HEK293 (cell line): ENCODE measurements at regions not wholly inside any gene's neighbourhood (a gene's known extent, or its start where the extent isn't known, plus 50 kb on each side); places are given as distances from the start of the nearest gene placed in this dataset.
A peak's percentile ranks its signal among the peaks of the same experiment; 100 is the strongest.

Experiments
- CTCF ChIA-PET: fragments of 350-600 bp; formaldehyde crosslinking; extraction: SDS; loops from one replicate; lab custom pipeline; 2021; ENCODE audit warnings: antibody characterized with exemption; lab: Yijun Ruan, JAX
- POLR2A ChIA-PET: fragments of 300-600 bp; formaldehyde crosslinking; extraction: SDS; loops from one replicate; lab custom pipeline; 2020; ENCODE audit warnings: antibody characterized with exemption, inconsistent platforms; lab: Yijun Ruan, JAX
- H3K27ac ChIP-seq: fragments of 200-500 bp; sonication (Bioruptor generic); 2 replicates; pipeline ENCODE4 v1.5.1; 2014; ENCODE audit warnings: low read depth, low read length, control low read depth, inconsistent platforms; ENCODE audit errors: extremely low read depth
- H3K36me3 ChIP-seq, 2 experiments: fragments of 200-500 bp in 1 of 2; sonication (Bioruptor generic) in 1 of 2; 1 replicate in 1 of 2; 2 replicates in 1 of 2; pipeline ENCODE4 v1.5.1; 2014 to 2017; ENCODE audit warnings: inconsistent platforms in 2 of 2, low read length in 2 of 2; ENCODE audit not compliant: control insufficient read depth in 2 of 2, insufficient read depth in 1 of 2
- H3K4me1 ChIP-seq: fragments of 200-500 bp; sonication (Bioruptor generic); 2 replicates; pipeline ENCODE4 v1.5.1; 2014; ENCODE audit warnings: mild to moderate bottlenecking, low read length, inconsistent platforms; ENCODE audit not compliant: control insufficient read depth, insufficient read depth
- H3K4me3 ChIP-seq: 2 replicates; pipeline ENCODE4 v1.5.1; 2011; ENCODE audit warnings: low read depth, mild to moderate bottlenecking, control low read depth, low read length, moderate library complexity
- H3K9me3 ChIP-seq: fragments of 200-500 bp; sonication (Bioruptor generic); 2 replicates; pipeline ENCODE4 v1.5.1; 2014; ENCODE audit warnings: low read depth, low read length, inconsistent platforms; ENCODE audit not compliant: control insufficient read depth, insufficient read depth
- AEBP2 ChIP-seq: fragments of 450-650 bp; formaldehyde crosslinking; IDR thresholded peaks from 2 replicates; pipeline ENCODE4 v1.5.1; 2016; ENCODE audit warnings: missing biosample characterization, missing genetic modification characterization, borderline replicate concordance
- BCL11B ChIP-seq: fragments of 450-650 bp; formaldehyde crosslinking; IDR thresholded peaks from 2 replicates; pipeline ENCODE4 v1.5.1; 2016; ENCODE audit warnings: low read depth, missing biosample characterization, missing genetic modification characterization
- GLI2 ChIP-seq: fragments of 450-650 bp; formaldehyde crosslinking; IDR thresholded peaks from 2 replicates; pipeline ENCODE4; 2017; ENCODE audit warnings: missing biosample characterization, missing genetic modification characterization, low read depth, borderline replicate concordance
- PRDM6 ChIP-seq: fragments of 450-650 bp; formaldehyde crosslinking; IDR thresholded peaks from 2 replicates; pipeline ENCODE4 v1.5.1; 2017; ENCODE audit warnings: missing biosample characterization, missing genetic modification characterization
- SCRT2 ChIP-seq: fragments of 450-650 bp; formaldehyde crosslinking; IDR thresholded peaks from 2 replicates; pipeline ENCODE4 v1.5.1; 2016; ENCODE audit warnings: missing biosample characterization, missing genetic modification characterization
- ZNF114 ChIP-seq: fragments of 450-650 bp; formaldehyde crosslinking; IDR thresholded peaks from 2 replicates; pipeline ENCODE4 v1.5.0; 2017; ENCODE audit warnings: missing biosample characterization, missing genetic modification characterization
- ZNF146 ChIP-seq: fragments of 450-650 bp; formaldehyde crosslinking; IDR thresholded peaks from 2 replicates; pipeline ENCODE4 v1.5.1; 2016; ENCODE audit warnings: missing biosample characterization, missing genetic modification characterization
- ZNF169 ChIP-seq: fragments of 450-650 bp; formaldehyde crosslinking; IDR thresholded peaks from 2 replicates; pipeline ENCODE4 v1.5.1; 2016; ENCODE audit warnings: missing biosample characterization, missing genetic modification characterization
- ZNF221 ChIP-seq: fragments of 450-650 bp; formaldehyde crosslinking; IDR thresholded peaks from 2 replicates; pipeline ENCODE4 v1.5.1; 2017; ENCODE audit warnings: missing biosample characterization, missing genetic modification characterization, borderline replicate concordance
- ZNF248 ChIP-seq: fragments of 450-650 bp; formaldehyde crosslinking; IDR thresholded peaks from 2 replicates; pipeline ENCODE4 v1.5.1; 2017; ENCODE audit warnings: missing biosample characterization, missing genetic modification characterization
- ZNF335 ChIP-seq: fragments of 450-650 bp; formaldehyde crosslinking; conservative IDR thresholded peaks from 2 replicates; pipeline ENCODE4 v1.5.1; 2016; ENCODE audit warnings: missing biosample characterization, missing genetic modification characterization
- ZNF350 ChIP-seq: fragments of 450-650 bp; formaldehyde crosslinking; IDR thresholded peaks from 2 replicates; pipeline ENCODE4 v1.5.0; 2017; ENCODE audit warnings: missing biosample characterization, mild to moderate bottlenecking, missing genetic modification characterization
- ZNF416 ChIP-seq: fragments of 450-650 bp; formaldehyde crosslinking; IDR thresholded peaks from 2 replicates; pipeline ENCODE4 v1.5.1; 2016; ENCODE audit warnings: missing biosample characterization, missing genetic modification characterization
- ZNF473 ChIP-seq: fragments of 450-650 bp; formaldehyde crosslinking; IDR thresholded peaks from 2 replicates; pipeline ENCODE4 v1.5.1; 2017; ENCODE audit warnings: missing biosample characterization, missing genetic modification characterization
- ZNF501 ChIP-seq: fragments of 450-650 bp; formaldehyde crosslinking; IDR thresholded peaks from 2 replicates; pipeline ENCODE4 v1.5.1; 2016; ENCODE audit warnings: missing biosample characterization, missing genetic modification characterization
- ZNF560 ChIP-seq: fragments of 450-650 bp; formaldehyde crosslinking; IDR thresholded peaks from 2 replicates; pipeline ENCODE4 v1.5.1; 2017; ENCODE audit warnings: missing biosample characterization, missing genetic modification characterization, borderline replicate concordance
- ZNF623 ChIP-seq: fragments of 450-650 bp; formaldehyde crosslinking; IDR thresholded peaks from 2 replicates; pipeline ENCODE4 v1.5.1; 2016; ENCODE audit warnings: missing biosample characterization, missing genetic modification characterization
- ZNF692 ChIP-seq: fragments of 450-650 bp; formaldehyde crosslinking; IDR thresholded peaks from 2 replicates; pipeline ENCODE4 v1.5.1; 2016; ENCODE audit warnings: missing biosample characterization, missing genetic modification characterization
- ZNF777 ChIP-seq: fragments of 450-650 bp; formaldehyde crosslinking; IDR thresholded peaks from 2 replicates; pipeline ENCODE4 v1.5.1; 2017; ENCODE audit warnings: missing biosample characterization, missing genetic modification characterization, borderline replicate concordance

GRCh38 chr6:113600551-113601339 is 256.4 kb upstream of the MARCKS start (continued):
- peak; percentile 40 for TF ChIP-seq ZNF623
- TF ChIP-seq ZNF248 (tag by site-specific recombination), result no peak
- no peak for TF ChIP-seq ZNF692 (tag by site-specific recombination)
- TF ChIP-seq ZNF560 (tag by site-specific recombination), result no peak
- TF ChIP-seq ZNF473 (tag by site-specific recombination), result no peak
- no peak for TF ChIP-seq BCL11B (tag by site-specific recombination)
- no peak for TF ChIP-seq ZNF169 (tag by site-specific recombination)
- TF ChIP-seq ZNF777, result no peak
- no peak for TF ChIP-seq PRDM6 (tag by site-specific recombination)
- no peak for TF ChIP-seq ZNF501 (tag by site-specific recombination)
- no peak for TF ChIP-seq ZNF335 (tag by site-specific recombination)
- TF ChIP-seq ZNF350 (tag by site-specific recombination), result no peak
- no peak for TF ChIP-seq AEBP2 (tag by site-specific recombination)
- TF ChIP-seq, all 188 proteins: peak for 4

GRCh38 chr6:113607821-113608545 is 249.2 kb upstream of the MARCKS start:
- TF ChIP-seq GLI2 (tag by site-specific recombination), result no peak
- TF ChIP-seq ZNF146 (tag by site-specific recombination), result no peak
- no peak for TF ChIP-seq ZNF114
- TF ChIP-seq SCRT2 (tag by site-specific recombination), result no peak
- Histone ChIP-seq H3K36me3 (no peaks in the 10 kb centered on the region), H3K4me1 (no peaks in the 10 kb centered on the region), H3K4me3 (no peak overlapping the region), H3K27ac (no peak overlapping the region), H3K9me3 (no peaks in the 10 kb centered on the region)
- ChIA-PET POLR2A (no interaction called here), CTCF (interaction anchor here (0.6 kb wide), 1 partner anchor 299 kb away, joined by 5 read pairs; no protein-coding TSS in a partner anchor)

GRCh38 chr6:113610377-113610988 is 246.7 kb upstream of the MARCKS start:
- Histone ChIP-seq H3K36me3 (no peaks in the 10 kb centered on the region), H3K4me1 (no peaks in the 10 kb centered on the region), H3K27ac (no peak overlapping the region), H3K4me3 (no peak overlapping the region), H3K9me3 (no peaks in the 10 kb centered on the region)
- CTCF ChIA-PET, result interaction anchor here (1.4 kb wide), 1 partner anchor 248 kb away, joined by 3 read pairs; no protein-coding TSS in a partner anchor
- TF ChIP-seq ZNF416 (tag by site-specific recombination) (no peak), ZNF221 (no peak)
- POLR2A ChIA-PET, result no interaction called here
